ENCODE measurements at regions not wholly inside any gene's neighbourhood (a gene's known extent, or its start where the extent isn't known, plus 50 kb on each side); places are given as distances from the start of the nearest gene placed in this dataset.

DNA sequence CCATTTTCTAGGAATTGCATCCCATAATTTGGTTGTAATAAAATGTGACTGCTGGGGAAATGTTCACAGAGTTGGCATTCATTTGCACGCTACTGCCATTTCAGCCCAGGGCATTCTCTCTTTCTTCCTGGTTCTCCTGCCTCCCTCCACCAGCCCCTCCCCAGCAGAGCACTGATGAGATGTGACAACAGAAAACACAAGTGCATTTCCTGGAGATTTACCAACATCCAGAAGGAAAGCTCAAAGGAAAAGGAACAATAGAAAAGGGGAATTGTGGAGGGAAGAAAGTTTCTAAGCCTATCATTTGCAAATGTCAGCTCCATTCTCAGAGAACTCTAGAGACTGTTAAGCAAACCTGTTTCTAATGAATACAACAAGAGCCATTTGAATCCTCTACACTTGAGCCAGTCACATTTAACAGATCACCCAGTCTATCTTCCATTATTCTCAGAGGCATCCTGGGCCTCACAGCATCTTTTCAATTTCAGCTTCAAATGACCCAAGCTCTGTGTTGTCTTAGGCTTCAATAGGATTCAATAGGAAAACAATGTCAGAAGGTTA, 395.6 kb upstream of the PBX1 start:
- TF ChIP-seq CTCF (IDR thresholded peaks at IDR 0.05): no peak
- no peak for TF ChIP-seq POLR2AphosphoS5 (IDR thresholded peaks at IDR 0.05)
